ENCODE measurements at regions not wholly inside any gene's neighbourhood (a gene's known extent, or its start where the extent isn't known, plus 50 kb on each side); places are given as distances from the start of the nearest gene placed in this dataset.

- no peak overlapping the region for H3K27ac ChIP-seq (ENCODE audit: insufficient read depth, low read length)
- TF ChIP-seq CTCF (conservative IDR thresholded peaks at IDR 0.05 in 1 of 2, IDR thresholded peaks at IDR 0.05 in 1 of 2; ENCODE audit: low read depth in 1 of 2, low read length in 2 of 2), result no peak
- TF ChIP-seq EZH2 (IDR thresholded peaks at IDR 0.05; ENCODE audit: low read length, missing control alignments), result no peak
- H3K4me1 ChIP-seq (ENCODE audit: control insufficient read depth, extremely low read depth, insufficient read depth, low read length), result peaks cover 2% of the 10 kb centered on the region
- no peak for DNase-seq (ENCODE audit: low read depth in 2 of 2)
- H3K4me3 ChIP-seq (replicated peaks in 1 of 4; ENCODE audit: control extremely low read depth in 1 of 4, insufficient read depth in 1 of 4, low read depth in 3 of 4, low read length in 4 of 4), result no peak overlapping the region
- H3K79me2 ChIP-seq (ENCODE audit: control insufficient read depth, insufficient read depth, low read length), result no peaks in the 10 kb centered on the region
- H3K9ac ChIP-seq (ENCODE audit: insufficient read depth, low read length), result no peak overlapping the region
- H2AFZ ChIP-seq (ENCODE audit: low read length), result no peak overlapping the region
- H3K9me3 ChIP-seq (ENCODE audit: control insufficient read depth, insufficient read depth, low read depth, low read length), result no peaks in the 10 kb centered on the region
- H3K36me3 ChIP-seq (ENCODE audit: control insufficient read depth, insufficient read depth, low read length), result no peaks in the 10 kb centered on the region
- no peaks in the 10 kb centered on the region for H4K20me1 ChIP-seq (ENCODE audit: control insufficient read depth, extremely low read depth, insufficient read depth, low read length)
- peaks cover 2% of the 10 kb centered on the region for H3K27me3 ChIP-seq (ENCODE audit: control insufficient read depth, insufficient read depth, low read length)
- no peak overlapping the region for H3K4me2 ChIP-seq (ENCODE audit: extremely low read depth, insufficient read depth, low read length)
These were observed 65.3 kb upstream of the TMEM97 start for GRCh38 chr17:28253663-28254062.

- H3K27ac ChIP-seq (ENCODE audit: insufficient read depth, low read length), result no peak overlapping the region
- H3K79me2 ChIP-seq (ENCODE audit: control insufficient read depth, insufficient read depth, low read length), result no peaks in the 10 kb centered on the region
- H3K4me1 ChIP-seq (ENCODE audit: control insufficient read depth, extremely low read depth, insufficient read depth, low read length), result peaks cover 2% of the 10 kb centered on the region
- H3K27me3 ChIP-seq (ENCODE audit: control insufficient read depth, insufficient read depth, low read length), result peaks cover 2% of the 10 kb centered on the region
- no peak overlapping the region for H3K4me3 ChIP-seq (replicated peaks in 1 of 4; ENCODE audit: control extremely low read depth in 1 of 4, insufficient read depth in 1 of 4, low read depth in 3 of 4, low read length in 4 of 4)
- no peak overlapping the region for H2AFZ ChIP-seq (ENCODE audit: low read length)
- no peak for DNase-seq (ENCODE audit: low read depth in 2 of 2)
- TF ChIP-seq EZH2 (IDR thresholded peaks at IDR 0.05; ENCODE audit: low read length, missing control alignments), result no peak
- no peak for TF ChIP-seq CTCF (conservative IDR thresholded peaks at IDR 0.05 in 1 of 2, IDR thresholded peaks at IDR 0.05 in 1 of 2; ENCODE audit: low read depth in 1 of 2, low read length in 2 of 2)
- H3K9ac ChIP-seq (ENCODE audit: insufficient read depth, low read length), result no peak overlapping the region
- no peaks in the 10 kb centered on the region for H3K9me3 ChIP-seq (ENCODE audit: control insufficient read depth, insufficient read depth, low read depth, low read length)
- no peaks in the 10 kb centered on the region for H4K20me1 ChIP-seq (ENCODE audit: control insufficient read depth, extremely low read depth, insufficient read depth, low read length)
- no peaks in the 10 kb centered on the region for H3K36me3 ChIP-seq (ENCODE audit: control insufficient read depth, insufficient read depth, low read length)
- no peak overlapping the region for H3K4me2 ChIP-seq (ENCODE audit: extremely low read depth, insufficient read depth, low read length)
These were observed 63.4 kb upstream of the TMEM97 start for GRCh38 chr17:28255616-28256015.

GRCh38 chr17:28256370-28256769 lies 62.6 kb upstream of the TMEM97 start:
- no peak overlapping the region for H3K27ac ChIP-seq (ENCODE audit: insufficient read depth, low read length)
- H3K79me2 ChIP-seq (ENCODE audit: control insufficient read depth, insufficient read depth, low read length), result no peaks in the 10 kb centered on the region
- TF ChIP-seq EZH2 (IDR thresholded peaks at IDR 0.05; ENCODE audit: low read length, missing control alignments) (no peak), CTCF (conservative IDR thresholded peaks at IDR 0.05 in 1 of 2, IDR thresholded peaks at IDR 0.05 in 1 of 2; ENCODE audit: low read depth in 1 of 2, low read length in 2 of 2) (no peak)
- H3K36me3 ChIP-seq (ENCODE audit: control insufficient read depth, insufficient read depth, low read length), result no peaks in the 10 kb centered on the region
- H3K27me3 ChIP-seq (ENCODE audit: control insufficient read depth, insufficient read depth, low read length), result peaks cover under 1% of the 10 kb centered on the region
- no peak overlapping the region for H3K4me2 ChIP-seq (ENCODE audit: extremely low read depth, insufficient read depth, low read length)
- H4K20me1 ChIP-seq (ENCODE audit: control insufficient read depth, extremely low read depth, insufficient read depth, low read length), result no peaks in the 10 kb centered on the region
- no peak overlapping the region for H3K9ac ChIP-seq (ENCODE audit: insufficient read depth, low read length)
- no peak overlapping the region for H2AFZ ChIP-seq (ENCODE audit: low read length)
- DNase-seq (ENCODE audit: low read depth in 2 of 2), result no peak
- H3K9me3 ChIP-seq (ENCODE audit: control insufficient read depth, insufficient read depth, low read depth, low read length), result no peaks in the 10 kb centered on the region
- no peak overlapping the region for H3K4me3 ChIP-seq (replicated peaks in 1 of 4; ENCODE audit: control extremely low read depth in 1 of 4, insufficient read depth in 1 of 4, low read depth in 3 of 4, low read length in 4 of 4)
- H3K4me1 ChIP-seq (ENCODE audit: control insufficient read depth, extremely low read depth, insufficient read depth, low read length), result peaks cover 1% of the 10 kb centered on the region

Data from fibroblast of lung (primary cell).